HFFc6 (cell line): ENCODE measurements at regions not wholly inside any gene's neighbourhood (a gene's known extent, or its start where the extent isn't known, plus 50 kb on each side); places are given as distances from the start of the nearest gene placed in this dataset.

Experiments
- DNase-seq: peaks from one replicate; pipeline ENCODE4 v3.0.0-alpha.2; 2018
- H3K27ac Mint-ChIP-seq: 2 replicates; pipeline ENCODE4 v1.8.0; 2020; ENCODE audit warnings: mild to moderate bottlenecking, mixed read lengths
- H3K27me3 Mint-ChIP-seq: 2 replicates; pipeline ENCODE4 v1.8.0; 2021; ENCODE audit warnings: mild to moderate bottlenecking, moderate library complexity, mixed read lengths; ENCODE audit not compliant: insufficient read depth
- H3K36me3 Mint-ChIP-seq: 2 replicates; pipeline ENCODE4 v1.8.0; 2021; ENCODE audit warnings: low read depth, mixed read lengths
- H3K4me1 Mint-ChIP-seq: 2 replicates; pipeline ENCODE4 v1.8.0; 2020; ENCODE audit warnings: low read depth, mixed read lengths
- H3K4me3 Mint-ChIP-seq: 2 replicates; pipeline ENCODE4 v1.8.0; 2020; ENCODE audit warnings: mild to moderate bottlenecking, moderate library complexity, mixed read lengths
- H3K9me3 Mint-ChIP-seq: 2 replicates; pipeline ENCODE4 v1.8.0; 2020; ENCODE audit warnings: mild to moderate bottlenecking, mixed read lengths
- CTCF ChIP-seq: fragments of 200-600 bp; sonication (generic); IDR thresholded peaks from 2 replicates; pipeline ENCODE4 v1.5.0; 2021; ENCODE audit warnings: antibody characterized with exemption, mild to moderate bottlenecking

GRCh38 chr4:181427076-181427475 is 816.1 kb upstream of the TENM3 start:
- no peak for TF ChIP-seq CTCF
- no peaks in the 10 kb centered on the region for H3K4me1 Mint-ChIP-seq
- peaks cover 2% of the 10 kb centered on the region; the same call in 1 of the 2 replicates for H3K27me3 Mint-ChIP-seq
- no peak overlapping the region for H3K27ac Mint-ChIP-seq
- peaks cover 21% of the 10 kb centered on the region for H3K9me3 Mint-ChIP-seq
- 0 out of 2 replicates have a peak, but pooled peaks cover 3% of the 10 kb centered on the region for H3K36me3 Mint-ChIP-seq
- no peak overlapping the region for H3K4me3 Mint-ChIP-seq
- DNase-seq = no peak

GRCh38 chr4:181431006-181431405 is 812.2 kb upstream of the TENM3 start:
- Mint-ChIP-seq H3K27me3 (peaks cover 2% of the 10 kb centered on the region; the same call in 1 of the 2 replicates), H3K4me1 (no peaks in the 10 kb centered on the region), H3K36me3 (no peaks in the 10 kb centered on the region), H3K27ac (no peak overlapping the region), H3K9me3 (peaks cover 10% of the 10 kb centered on the region), H3K4me3 (no peak overlapping the region)
- TF ChIP-seq CTCF = no peak
- no peak for DNase-seq

GRCh38 chr4:181431661-181432060 is 811.5 kb upstream of the TENM3 start:
- no peaks in the 10 kb centered on the region for H3K36me3 Mint-ChIP-seq
- peaks cover 10% of the 10 kb centered on the region for H3K9me3 Mint-ChIP-seq
- no peak for DNase-seq
- peaks cover 2% of the 10 kb centered on the region; the same call in 1 of the 2 replicates for H3K27me3 Mint-ChIP-seq
- TF ChIP-seq CTCF = no peak
- no peak overlapping the region for H3K27ac Mint-ChIP-seq
- H3K4me3 Mint-ChIP-seq = no peak overlapping the region
- no peaks in the 10 kb centered on the region for H3K4me1 Mint-ChIP-seq

GRCh38 chr4:181432335-181432734 is 810.9 kb upstream of the TENM3 start:
- H3K36me3 Mint-ChIP-seq = no peaks in the 10 kb centered on the region
- no peak for DNase-seq
- H3K9me3 Mint-ChIP-seq = peaks cover 10% of the 10 kb centered on the region
- peaks cover 2% of the 10 kb centered on the region; the same call in 1 of the 2 replicates for H3K27me3 Mint-ChIP-seq
- no peak overlapping the region for H3K27ac Mint-ChIP-seq
- no peak for TF ChIP-seq CTCF
- no peaks in the 10 kb centered on the region for H3K4me1 Mint-ChIP-seq
- no peak overlapping the region for H3K4me3 Mint-ChIP-seq

- no peak for TF ChIP-seq CTCF
- peaks cover 4% of the 10 kb centered on the region; the same call in 1 of the 2 replicates for H3K9me3 Mint-ChIP-seq
These were observed 805.3 kb upstream of the TENM3 start for GRCh38 chr4:181437895-181438294.

GRCh38 chr4:181438641-181439040 is 804.6 kb upstream of the TENM3 start:
- Mint-ChIP-seq H3K4me3 (no peak overlapping the region), H3K9me3 (peaks cover 4% of the 10 kb centered on the region; the same call in 1 of the 2 replicates), H3K4me1 (no peaks in the 10 kb centered on the region), H3K27me3 (no peaks in the 10 kb centered on the region), H3K27ac (no peak overlapping the region), H3K36me3 (no peaks in the 10 kb centered on the region)
- no peak for DNase-seq
- TF ChIP-seq CTCF = no peak

More at GRCh38 chr4:181437895-181438294, 805.3 kb upstream of the TENM3 start:
- no peaks in the 10 kb centered on the region for H3K36me3 Mint-ChIP-seq
- H3K4me3 Mint-ChIP-seq = no peak overlapping the region
- no peaks in the 10 kb centered on the region for H3K27me3 Mint-ChIP-seq
- H3K4me1 Mint-ChIP-seq = no peaks in the 10 kb centered on the region
- H3K27ac Mint-ChIP-seq = no peak overlapping the region
- no peak for DNase-seq
